Caco-2 (cell line): ENCODE measurements at regions not wholly inside any gene's neighbourhood (a gene's known extent, or its start where the extent isn't known, plus 50 kb on each side); places are given as distances from the start of the nearest gene placed in this dataset.

Experiments used
- BruUV-seq: library from RNA; stranded (reverse); fragments of 400-500 nt; replicated peaks from 2 replicates; lab custom pipeline; 2021; lab: Mats Ljungman, UMichigan
- CTCF ChIA-PET: fragments of 300-600 bp; sonication (Branson Sonifier 250); formaldehyde crosslinking; loops from one replicate; lab custom pipeline; 2022; ENCODE audit warnings: antibody characterized with exemption; lab: Charles Lee
- POLR2A ChIA-PET: fragments of 300-600 bp; sonication (Branson Sonifier 250); formaldehyde crosslinking; loops from one replicate; lab custom pipeline; 2022; ENCODE audit warnings: antibody characterized with exemption; lab: Charles Lee
- DNase-seq, 2 experiments: peaks; one replicate each; pipeline versions ENCODE4 v3.0.0 to v3.0.0-alpha.2; 2020 to 2022
- H3K27me3 ChIP-seq: replicated peaks from 2 replicates; pipeline ENCODE4 v1.6.0; 2011; ENCODE audit warnings: low read length; ENCODE audit not compliant: control insufficient read depth, insufficient read depth
- H3K36me3 ChIP-seq: 2 replicates; pipeline ENCODE4 v1.5.1; 2011; ENCODE audit warnings: low read length; ENCODE audit not compliant: control insufficient read depth, insufficient read depth
- H3K4me1 ChIP-seq: fragments of 250-450 bp; sonication (Bioruptor Pico); 2 replicates; pipeline ENCODE4 v1.5.1; 2020; ENCODE audit warnings: mild to moderate bottlenecking
- H3K4me3 ChIP-seq: 2 replicates; pipeline ENCODE4 v1.5.1; 2011; ENCODE audit warnings: low read depth, mild to moderate bottlenecking, control low read depth, low read length
- H3K9me3 ChIP-seq: fragments of 250-450 bp; sonication (Bioruptor Pico); 2 replicates; pipeline ENCODE4 v1.5.1; 2020; ENCODE audit warnings: mild to moderate bottlenecking, moderate library complexity
- H3K27ac Mint-ChIP-seq: one replicate; pipeline ENCODE4 v1.8.0; 2022; ENCODE audit warnings: mixed read lengths; ENCODE audit not compliant: unreplicated experiment
- H3K27me3 Mint-ChIP-seq: one replicate; pipeline ENCODE4 v1.8.0; 2022; ENCODE audit warnings: mixed read lengths; ENCODE audit not compliant: insufficient read depth, unreplicated experiment
- H3K36me3 Mint-ChIP-seq: one replicate; pipeline ENCODE4 v1.8.0; 2022; ENCODE audit warnings: mild to moderate bottlenecking, mixed read lengths; ENCODE audit not compliant: insufficient read depth, unreplicated experiment
- H3K4me1 Mint-ChIP-seq: one replicate; pipeline ENCODE4 v1.8.0; 2022; ENCODE audit warnings: low read depth, mixed read lengths; ENCODE audit not compliant: unreplicated experiment
- H3K4me3 Mint-ChIP-seq: one replicate; pipeline ENCODE4 v1.8.0; 2022; ENCODE audit warnings: mild to moderate bottlenecking, moderate library complexity, mixed read lengths; ENCODE audit not compliant: unreplicated experiment
- H3K9me3 Mint-ChIP-seq: one replicate; pipeline ENCODE4 v1.8.0; 2022; ENCODE audit warnings: mixed read lengths; ENCODE audit not compliant: unreplicated experiment
- intact Hi-C: fragments of 100-400 bp; cut with micrococcal nuclease; formaldehyde crosslinking; loops from one replicate; pipeline ENCODE4 v1.10.0; 2022; ENCODE audit not compliant: unreplicated experiment
- TF ChIP-seq, protein P1 (sequence below), 2 experiments: fragments of 200-600 bp in 1 of 2; IDR thresholded peaks; 1 replicate in 1 of 2; 2 replicates in 1 of 2; pipeline versions ENCODE4 v1.5.1 to v1.8.0; 2011 to 2022; ENCODE audit warnings: antibody characterized with exemption in 1 of 2, control low read depth in 1 of 2, inconsistent platforms in 1 of 2, low read depth in 1 of 2, low read length in 1 of 2, mild to moderate bottlenecking in 1 of 2, moderate library complexity in 1 of 2; ENCODE audit not compliant: insufficient read depth in 1 of 2, severe bottlenecking in 1 of 2, unreplicated experiment in 1 of 2

DNA sequence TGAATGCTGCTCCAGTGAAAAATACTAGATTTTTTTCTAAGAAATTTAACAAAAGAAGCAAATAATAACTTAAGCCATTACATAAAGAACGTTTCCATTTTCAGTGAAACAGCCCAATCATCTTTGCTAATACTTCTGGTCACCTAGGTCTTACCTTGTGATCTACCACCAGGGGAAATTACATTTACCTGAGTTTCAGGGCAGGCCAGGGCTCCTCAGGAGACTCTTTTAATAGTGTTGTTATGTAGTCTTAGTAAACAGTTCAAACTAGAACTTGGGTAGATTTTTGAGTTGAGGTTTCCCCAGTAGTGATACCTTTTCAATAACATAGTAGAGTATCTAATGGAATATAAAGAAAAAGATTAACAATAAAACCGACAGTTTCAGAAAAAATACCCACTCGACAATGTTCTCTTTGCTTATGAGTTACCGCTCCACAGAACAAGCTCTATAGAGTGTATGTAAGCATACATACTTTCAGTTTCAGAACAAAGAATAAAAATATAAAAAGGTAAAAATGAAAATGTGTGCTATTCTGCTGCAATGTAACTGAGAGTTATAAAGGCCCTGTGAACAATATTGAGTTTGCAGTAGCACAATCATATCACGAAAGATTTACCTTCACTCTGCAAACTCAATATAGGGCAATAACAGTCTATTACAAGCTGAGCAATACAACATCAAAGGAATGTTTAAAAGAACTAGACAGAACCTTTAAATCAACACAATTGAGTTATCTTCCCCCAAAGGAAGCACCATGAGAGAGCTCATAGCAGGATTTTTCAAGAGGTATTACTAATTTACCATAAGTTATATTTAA lies 165.8 kb downstream of the ATOH1 start:
- no peak overlapping the region for H3K4me3 ChIP-seq
- intact Hi-C loops = no loop called here
- DNase-seq = no peak
- Mint-ChIP-seq H3K4me1 (no peaks in the 10 kb centered on the region), H3K36me3 (no peaks in the 10 kb centered on the region), H3K27me3 (no peaks in the 10 kb centered on the region), H3K27ac (no peak overlapping the region), H3K4me3 (no peak overlapping the region), H3K9me3 (no peaks in the 10 kb centered on the region)
- ChIA-PET CTCF (no interaction called here), POLR2A (no interaction called here)
- no peaks in the 10 kb centered on the region for H3K27me3 ChIP-seq
- no peaks in the 10 kb centered on the region for H3K4me1 ChIP-seq
- TF ChIP-seq, protein P1, sequence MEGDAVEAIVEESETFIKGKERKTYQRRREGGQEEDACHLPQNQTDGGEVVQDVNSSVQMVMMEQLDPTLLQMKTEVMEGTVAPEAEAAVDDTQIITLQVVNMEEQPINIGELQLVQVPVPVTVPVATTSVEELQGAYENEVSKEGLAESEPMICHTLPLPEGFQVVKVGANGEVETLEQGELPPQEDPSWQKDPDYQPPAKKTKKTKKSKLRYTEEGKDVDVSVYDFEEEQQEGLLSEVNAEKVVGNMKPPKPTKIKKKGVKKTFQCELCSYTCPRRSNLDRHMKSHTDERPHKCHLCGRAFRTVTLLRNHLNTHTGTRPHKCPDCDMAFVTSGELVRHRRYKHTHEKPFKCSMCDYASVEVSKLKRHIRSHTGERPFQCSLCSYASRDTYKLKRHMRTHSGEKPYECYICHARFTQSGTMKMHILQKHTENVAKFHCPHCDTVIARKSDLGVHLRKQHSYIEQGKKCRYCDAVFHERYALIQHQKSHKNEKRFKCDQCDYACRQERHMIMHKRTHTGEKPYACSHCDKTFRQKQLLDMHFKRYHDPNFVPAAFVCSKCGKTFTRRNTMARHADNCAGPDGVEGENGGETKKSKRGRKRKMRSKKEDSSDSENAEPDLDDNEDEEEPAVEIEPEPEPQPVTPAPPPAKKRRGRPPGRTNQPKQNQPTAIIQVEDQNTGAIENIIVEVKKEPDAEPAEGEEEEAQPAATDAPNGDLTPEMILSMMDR (IDR thresholded peaks at IDR 0.05; ENCODE audit: insufficient read depth in 1 of 2, low read depth in 1 of 2, low read length in 1 of 2, severe bottlenecking in 1 of 2, unreplicated experiment in 1 of 2) = no peak
- no TSS peak for BruUV-seq
- no peaks in the 10 kb centered on the region for H3K9me3 ChIP-seq
- no peaks in the 10 kb centered on the region for H3K36me3 ChIP-seq

DNA sequence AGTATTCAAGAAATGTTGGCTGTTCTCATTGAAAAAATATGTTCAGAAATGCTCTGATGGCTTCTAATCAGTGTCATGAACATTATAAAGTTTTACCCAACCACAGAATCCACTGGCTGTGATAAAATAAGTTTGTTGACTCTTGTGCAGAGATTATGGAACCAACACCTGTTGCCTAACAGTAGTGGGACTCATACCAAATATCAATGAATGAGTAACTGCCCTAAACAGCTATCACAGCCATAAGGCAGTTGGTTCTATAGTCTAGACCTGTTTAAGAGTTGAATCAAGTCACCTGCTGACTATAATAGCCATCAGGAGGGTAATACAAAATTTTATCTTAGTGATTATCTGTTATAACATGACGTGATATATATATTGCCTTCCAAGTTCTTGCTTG lies 168.3 kb downstream of the ATOH1 start:
- TF ChIP-seq, protein P1 (IDR thresholded peaks at IDR 0.05; ENCODE audit: insufficient read depth in 1 of 2, low read depth in 1 of 2, low read length in 1 of 2, severe bottlenecking in 1 of 2, unreplicated experiment in 1 of 2) = no peak
- POLR2A ChIA-PET = no interaction called here
- CTCF ChIA-PET = no interaction called here
- Histone ChIP-seq H3K36me3 (no peaks in the 10 kb centered on the region), H3K9me3 (no peaks in the 10 kb centered on the region), H3K4me1 (no peaks in the 10 kb centered on the region), H3K4me3 (no peak overlapping the region), H3K27me3 (no peaks in the 10 kb centered on the region)
- no peaks in the 10 kb centered on the region for H3K9me3 Mint-ChIP-seq
- no peak for DNase-seq
- H3K27ac Mint-ChIP-seq = no peak overlapping the region
- intact Hi-C loops = no loop called here
- H3K27me3 Mint-ChIP-seq = no peaks in the 10 kb centered on the region
- no peak overlapping the region for H3K4me3 Mint-ChIP-seq
- no peaks in the 10 kb centered on the region for H3K4me1 Mint-ChIP-seq
- no TSS peak for BruUV-seq
- no peaks in the 10 kb centered on the region for H3K36me3 Mint-ChIP-seq

DNA sequence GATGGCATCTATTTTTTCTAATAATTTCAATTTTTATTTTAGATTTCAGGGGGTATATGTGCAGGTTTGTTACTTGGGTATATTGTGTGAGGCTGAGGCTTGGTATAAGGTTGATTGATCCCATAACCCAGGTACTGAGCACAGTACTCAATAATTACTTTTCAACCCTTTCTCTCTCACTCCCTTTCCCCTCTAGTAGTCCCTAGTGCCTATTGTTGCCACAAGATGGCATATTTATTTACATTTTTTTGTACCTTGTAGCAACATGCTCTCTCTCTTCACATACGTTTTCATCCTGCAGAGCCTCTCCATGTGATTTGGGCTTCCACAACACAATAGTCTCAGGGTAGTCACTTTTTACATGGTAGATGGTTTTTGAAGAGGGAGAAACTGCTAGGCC lies 172.0 kb downstream of the ATOH1 start:
- no peaks in the 10 kb centered on the region for H3K4me1 Mint-ChIP-seq
- no peaks in the 10 kb centered on the region for H3K9me3 Mint-ChIP-seq
- H3K36me3 Mint-ChIP-seq = no peaks in the 10 kb centered on the region
- ChIA-PET POLR2A (no interaction called here), CTCF (no interaction called here)
- no peak overlapping the region for H3K27ac Mint-ChIP-seq
- H3K9me3 ChIP-seq = no peaks in the 10 kb centered on the region
- H3K27me3 ChIP-seq = no peaks in the 10 kb centered on the region
- intact Hi-C loops = no loop called here
- H3K4me3 ChIP-seq = no peak overlapping the region
- H3K27me3 Mint-ChIP-seq = no peaks in the 10 kb centered on the region
- no peak for DNase-seq
- BruUV-seq = no TSS peak
- TF ChIP-seq, protein P1 (IDR thresholded peaks at IDR 0.05; ENCODE audit: insufficient read depth in 1 of 2, low read depth in 1 of 2, low read length in 1 of 2, severe bottlenecking in 1 of 2, unreplicated experiment in 1 of 2) = no peak
- H3K4me1 ChIP-seq = no peaks in the 10 kb centered on the region
- H3K4me3 Mint-ChIP-seq = no peak overlapping the region
- no peaks in the 10 kb centered on the region for H3K36me3 ChIP-seq
